Transverse colon (tissue), 4 donors: ENCODE measurements at regions not wholly inside any gene's neighbourhood (a gene's known extent, or its start where the extent isn't known, plus 50 kb on each side); places are given as distances from the start of the nearest gene placed in this dataset.

ENCODE experiments used
- EP300 ChIP-seq: sonication (generic); formaldehyde crosslinking; IDR thresholded peaks from one replicate; pipeline ENCODE4 v1.6.1; 2017; ENCODE audit warnings: antibody characterized with exemption, low read depth
- POLR2A ChIP-seq: fragments of 450-650 bp; IDR thresholded peaks from one replicate; pipeline ENCODE4 v1.6.1; 2016; ENCODE audit warnings: antibody characterized with exemption, mild to moderate bottlenecking, moderate library complexity
- POLR2AphosphoS5 ChIP-seq, 3 donors: sonication (generic); formaldehyde crosslinking; IDR thresholded peaks; one replicate each; pipeline ENCODE4 v1.6.1; 2016; ENCODE audit warnings: antibody characterized with exemption in 3 of 3
- TF ChIP-seq, protein P1 (sequence below), 5 experiments: fragments of 200-600 bp in 3 of 5; fragments of 450-650 bp in 2 of 5; sonication (generic) in 3 of 5; IDR thresholded peaks; 1 replicate in 2 of 5; 2 replicates in 3 of 5; pipeline ENCODE4 v1.5.1; 2016 to 2017; ENCODE audit warnings: antibody characterized with exemption in 5 of 5, inconsistent platforms in 3 of 5, mild to moderate bottlenecking in 2 of 5, moderate library complexity in 1 of 5

DNA sequence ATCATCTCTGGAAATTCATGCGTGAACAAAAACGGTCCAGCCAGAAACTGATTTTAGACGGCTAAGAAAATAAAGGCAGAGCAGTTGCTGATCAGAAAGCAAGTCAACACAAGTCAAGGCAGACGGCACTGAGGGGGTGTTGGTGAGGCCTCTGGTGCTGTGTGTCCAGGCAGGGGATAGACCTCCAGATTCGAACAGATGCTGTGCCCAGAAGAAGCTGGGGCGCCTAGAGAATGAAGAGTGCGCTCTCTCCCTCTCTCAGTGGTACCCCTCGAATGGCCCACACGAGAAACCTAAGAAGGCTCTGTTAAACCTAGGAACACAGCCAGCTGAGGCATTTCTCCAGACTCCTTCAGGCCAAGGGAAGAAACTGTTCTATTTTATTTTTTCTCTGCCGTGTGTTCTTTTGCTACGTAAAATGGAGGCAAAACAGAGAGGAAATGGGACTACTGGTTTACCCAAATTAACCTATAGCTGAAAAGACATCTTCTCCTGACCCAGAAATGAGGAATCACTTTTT is 178.3 kb downstream of the PMP22 start:
- no peak for TF ChIP-seq POLR2A
- TF ChIP-seq, protein P1, sequence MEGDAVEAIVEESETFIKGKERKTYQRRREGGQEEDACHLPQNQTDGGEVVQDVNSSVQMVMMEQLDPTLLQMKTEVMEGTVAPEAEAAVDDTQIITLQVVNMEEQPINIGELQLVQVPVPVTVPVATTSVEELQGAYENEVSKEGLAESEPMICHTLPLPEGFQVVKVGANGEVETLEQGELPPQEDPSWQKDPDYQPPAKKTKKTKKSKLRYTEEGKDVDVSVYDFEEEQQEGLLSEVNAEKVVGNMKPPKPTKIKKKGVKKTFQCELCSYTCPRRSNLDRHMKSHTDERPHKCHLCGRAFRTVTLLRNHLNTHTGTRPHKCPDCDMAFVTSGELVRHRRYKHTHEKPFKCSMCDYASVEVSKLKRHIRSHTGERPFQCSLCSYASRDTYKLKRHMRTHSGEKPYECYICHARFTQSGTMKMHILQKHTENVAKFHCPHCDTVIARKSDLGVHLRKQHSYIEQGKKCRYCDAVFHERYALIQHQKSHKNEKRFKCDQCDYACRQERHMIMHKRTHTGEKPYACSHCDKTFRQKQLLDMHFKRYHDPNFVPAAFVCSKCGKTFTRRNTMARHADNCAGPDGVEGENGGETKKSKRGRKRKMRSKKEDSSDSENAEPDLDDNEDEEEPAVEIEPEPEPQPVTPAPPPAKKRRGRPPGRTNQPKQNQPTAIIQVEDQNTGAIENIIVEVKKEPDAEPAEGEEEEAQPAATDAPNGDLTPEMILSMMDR (IDR thresholded peaks at IDR 0.05), result no peak
- TF ChIP-seq EP300, result no peak
- no peak for TF ChIP-seq POLR2AphosphoS5 (IDR thresholded peaks at IDR 0.05)
